HFF-Myc (cell line): ENCODE measurements at regions not wholly inside any gene's neighbourhood (a gene's known extent, or its start where the extent isn't known, plus 50 kb on each side); places are given as distances from the start of the nearest gene placed in this dataset.
"Not testable (repeated sequence)": the region's sequence is repeated elsewhere in the genome, so short reads cannot be mapped to it uniquely, and the experiment has no call there.

ENCODE experiments used
- DNase-seq: peaks from one replicate; pipeline ENCODE4 v3.0.0-alpha.2; 2011; ENCODE audit warnings: low read depth; ENCODE audit errors: extremely low read depth
- H3K4me3 ChIP-seq: replicated peaks from 2 replicates; pipeline ENCODE4 v1.5.1; 2011; ENCODE audit warnings: low read depth, mild to moderate bottlenecking, control low read depth, low read length
- TF ChIP-seq, protein P1 (sequence below): IDR thresholded peaks from 2 replicates; pipeline ENCODE4 v1.5.1; 2012; ENCODE audit warnings: mild to moderate bottlenecking, low read depth, low read length, control low read depth; ENCODE audit errors: missing control alignments

DNA sequence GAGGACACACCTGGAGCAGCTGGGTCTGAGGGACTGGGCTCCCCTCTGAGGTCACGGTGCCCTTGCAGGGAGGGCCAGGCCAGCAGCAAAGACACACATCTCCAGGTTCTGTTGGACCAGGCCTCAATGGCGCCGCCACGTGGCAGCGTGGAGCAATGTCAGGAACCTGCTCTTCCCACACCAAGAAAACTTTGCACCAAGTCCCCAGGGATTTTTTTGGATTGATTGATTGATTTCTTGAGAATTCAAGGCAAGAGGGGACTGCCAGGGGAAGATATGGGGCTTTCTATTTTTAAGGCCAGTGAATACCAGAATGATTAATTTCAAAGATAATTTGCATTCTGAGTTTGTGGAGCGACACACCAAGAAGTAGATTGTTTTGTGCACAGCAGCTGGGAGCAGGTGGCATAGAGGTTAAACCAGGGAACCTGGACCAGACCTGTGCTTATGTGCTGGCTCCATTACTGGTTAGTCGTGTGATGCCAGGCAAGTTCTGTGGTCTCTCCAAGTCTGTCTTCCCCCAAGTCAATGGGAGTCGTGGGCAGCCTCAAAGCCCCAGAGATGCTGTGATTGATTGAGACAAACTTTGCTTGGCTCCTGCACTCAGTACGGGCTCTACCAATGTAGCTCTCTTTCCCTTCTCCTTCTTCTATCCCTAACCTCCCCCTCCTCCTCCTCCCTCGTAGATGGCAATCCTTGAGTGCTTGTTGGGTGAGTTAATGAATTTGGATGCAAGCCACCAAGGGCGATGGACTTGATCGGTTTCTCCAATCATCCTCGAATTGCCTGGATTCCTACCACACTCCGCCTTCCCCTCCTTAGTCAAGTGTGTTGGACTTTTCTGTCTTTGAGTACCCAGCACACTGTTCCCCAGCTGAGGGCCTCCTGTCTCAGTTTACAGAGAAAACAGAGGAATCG lies 96.2 kb upstream of the TRPM1 start:
- DNase-seq: no peak
- TF ChIP-seq, protein P1, sequence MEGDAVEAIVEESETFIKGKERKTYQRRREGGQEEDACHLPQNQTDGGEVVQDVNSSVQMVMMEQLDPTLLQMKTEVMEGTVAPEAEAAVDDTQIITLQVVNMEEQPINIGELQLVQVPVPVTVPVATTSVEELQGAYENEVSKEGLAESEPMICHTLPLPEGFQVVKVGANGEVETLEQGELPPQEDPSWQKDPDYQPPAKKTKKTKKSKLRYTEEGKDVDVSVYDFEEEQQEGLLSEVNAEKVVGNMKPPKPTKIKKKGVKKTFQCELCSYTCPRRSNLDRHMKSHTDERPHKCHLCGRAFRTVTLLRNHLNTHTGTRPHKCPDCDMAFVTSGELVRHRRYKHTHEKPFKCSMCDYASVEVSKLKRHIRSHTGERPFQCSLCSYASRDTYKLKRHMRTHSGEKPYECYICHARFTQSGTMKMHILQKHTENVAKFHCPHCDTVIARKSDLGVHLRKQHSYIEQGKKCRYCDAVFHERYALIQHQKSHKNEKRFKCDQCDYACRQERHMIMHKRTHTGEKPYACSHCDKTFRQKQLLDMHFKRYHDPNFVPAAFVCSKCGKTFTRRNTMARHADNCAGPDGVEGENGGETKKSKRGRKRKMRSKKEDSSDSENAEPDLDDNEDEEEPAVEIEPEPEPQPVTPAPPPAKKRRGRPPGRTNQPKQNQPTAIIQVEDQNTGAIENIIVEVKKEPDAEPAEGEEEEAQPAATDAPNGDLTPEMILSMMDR: peak; percentile 87

DNA sequence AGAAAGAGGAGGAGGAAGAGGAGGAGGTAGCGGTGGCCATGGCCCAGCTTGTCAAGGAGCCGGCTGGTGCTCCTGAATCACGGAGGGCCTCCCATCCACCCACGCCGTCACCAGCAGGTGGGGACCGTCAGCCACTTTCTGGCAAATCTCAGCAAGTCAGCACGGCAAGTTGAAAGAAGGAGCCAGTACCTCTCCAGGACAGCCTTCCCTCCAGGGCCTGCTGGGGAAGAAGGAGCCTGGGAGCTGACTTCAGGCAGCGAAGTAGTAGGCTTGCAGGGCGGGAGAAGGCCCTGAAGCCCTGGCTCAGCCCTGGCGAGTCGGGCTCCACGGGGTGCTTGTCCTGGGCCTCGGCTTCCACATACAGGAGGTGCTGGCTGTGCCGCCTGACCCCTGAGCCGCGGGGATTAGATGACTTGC lies 99.2 kb upstream of the TRPM1 start:
- TF ChIP-seq, protein P1: peak; percentile 54
- no peak overlapping the region for H3K4me3 ChIP-seq
- DNase-seq: no peak

More for the DNA sequence above, 96.2 kb upstream of the TRPM1 start:
- H3K4me3 ChIP-seq: no peak overlapping the region

DNA sequence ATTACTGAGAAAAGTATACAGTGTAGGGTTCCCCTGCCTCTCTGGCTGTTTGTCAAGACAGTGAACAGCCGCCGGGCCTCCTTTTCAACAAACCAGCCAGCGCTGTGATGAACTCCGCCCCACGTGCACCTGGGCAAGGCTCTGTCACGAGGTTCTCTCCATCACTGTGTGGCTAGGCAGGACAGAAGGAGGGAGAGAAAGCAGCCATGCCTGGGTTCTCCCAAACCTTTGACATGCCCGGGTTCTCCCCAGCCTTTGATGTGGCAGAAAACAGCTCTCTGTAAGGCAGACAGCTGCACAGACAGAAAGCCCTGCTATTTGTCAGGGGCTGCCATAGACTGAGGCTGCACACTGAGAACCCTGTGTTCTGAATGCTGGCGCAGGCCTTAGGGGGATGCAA lies 101.4 kb upstream of the TRPM1 start:
- no peak for DNase-seq
- TF ChIP-seq, protein P1: no peak

DNA sequence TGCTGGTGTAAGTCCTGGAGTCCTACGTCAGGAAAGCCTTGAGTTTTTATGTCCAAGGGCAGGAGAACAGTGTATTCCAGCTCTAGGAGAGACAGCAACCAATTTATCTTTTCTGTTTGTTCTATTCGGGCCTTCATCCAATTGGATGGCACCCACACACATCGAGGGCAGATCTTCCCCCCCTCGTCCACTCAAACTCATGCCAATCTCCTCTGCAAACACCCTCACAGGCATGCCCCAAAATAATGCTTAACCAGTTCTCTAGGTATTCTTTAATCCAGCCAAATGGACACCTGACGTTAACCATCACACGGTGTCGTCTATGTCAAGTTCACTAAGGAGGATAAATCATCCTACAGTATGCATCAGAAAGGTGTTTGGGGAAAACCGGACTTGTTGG lies 102.5 kb upstream of the TRPM1 start:
- DNase-seq: no peak
- no peak overlapping the region for H3K4me3 ChIP-seq
- TF ChIP-seq, protein P1: no peak

More for the DNA sequence above, 101.4 kb upstream of the TRPM1 start:
- no peak overlapping the region for H3K4me3 ChIP-seq

DNA sequence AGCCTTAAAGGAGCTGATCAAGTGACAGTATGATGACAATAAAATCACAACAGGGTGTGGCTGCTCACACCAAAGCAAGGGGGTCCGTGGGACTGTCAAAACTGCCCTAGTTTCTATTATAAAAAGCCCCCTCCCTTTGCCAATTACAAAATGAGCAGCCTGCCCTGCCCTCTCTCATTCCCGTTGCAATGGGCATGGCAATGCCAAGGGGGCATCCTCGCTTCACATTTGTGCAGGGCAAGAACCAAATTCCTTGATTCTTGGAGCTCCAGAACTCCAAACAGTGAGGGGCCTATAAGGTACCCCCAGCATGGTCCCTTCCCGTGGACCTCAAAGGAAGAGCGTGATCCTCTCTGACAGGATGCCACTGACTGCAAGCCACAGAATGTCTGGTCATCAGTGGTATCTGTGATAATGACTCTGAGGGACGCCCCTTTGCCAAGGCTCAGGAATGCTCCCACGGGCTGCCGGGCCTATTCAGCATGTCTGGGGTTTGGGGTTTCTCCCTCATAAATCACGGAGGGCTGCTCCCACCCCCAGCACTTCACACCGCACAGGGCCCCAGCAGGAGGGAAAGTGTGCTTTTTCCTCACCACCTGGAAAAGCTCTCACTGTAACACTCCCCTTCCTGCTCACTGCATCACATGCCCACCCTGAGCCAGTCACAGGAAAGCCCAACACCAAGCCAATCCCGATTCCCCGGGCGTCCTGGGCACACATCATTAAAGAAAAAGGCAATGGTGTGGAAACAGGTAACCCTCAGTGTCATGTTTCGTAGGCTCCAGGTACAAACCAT lies 105.1 kb upstream of the TRPM1 start:
- TF ChIP-seq, protein P1: no peak
- no peak overlapping the region for H3K4me3 ChIP-seq
- DNase-seq: no peak

DNA sequence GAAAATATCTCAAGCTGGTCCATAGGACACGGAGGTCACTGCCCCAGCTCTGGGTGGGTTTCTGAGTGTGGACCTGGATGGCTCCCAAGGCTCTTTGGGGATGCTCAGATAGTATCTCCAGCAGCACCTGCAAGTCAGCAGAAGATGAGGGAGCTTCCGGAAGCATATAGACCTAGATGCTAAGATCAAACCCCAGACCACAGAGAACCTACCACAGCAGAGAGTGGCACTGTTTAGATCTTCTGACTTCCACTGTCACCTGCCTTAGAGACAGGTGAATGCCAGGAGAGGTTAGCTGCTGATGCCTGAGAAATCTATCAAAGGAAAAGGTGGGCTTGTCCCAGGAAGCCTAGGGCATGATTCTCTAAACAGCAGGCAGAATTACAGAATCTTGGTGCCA lies 105.7 kb upstream of the TRPM1 start:
- H3K4me3 ChIP-seq: no peak overlapping the region
- TF ChIP-seq, protein P1: no peak
- DNase-seq: no peak

DNA sequence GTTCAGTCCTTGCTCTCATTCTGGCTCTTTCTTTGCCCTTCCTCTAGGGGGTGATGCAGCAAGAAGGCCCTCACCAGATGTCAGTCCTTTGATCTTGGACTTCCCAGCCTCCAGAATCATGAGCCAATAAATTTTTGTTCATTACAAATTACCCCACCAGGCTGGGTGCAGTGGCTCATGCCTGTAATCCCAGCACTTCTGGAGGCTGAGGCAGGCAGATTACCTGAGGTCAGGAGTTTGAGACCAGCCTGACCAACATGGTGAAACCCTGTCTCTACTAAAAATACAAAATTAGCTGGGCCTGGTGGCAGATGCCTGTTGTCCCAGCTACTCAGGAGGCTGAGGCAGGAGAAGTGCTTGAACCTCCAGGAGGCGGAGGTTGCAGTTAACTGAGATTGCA lies 106.3 kb upstream of the TRPM1 start:
- H3K4me3 ChIP-seq, DNase-seq: not testable (repeated sequence)
